IMR-90 (cell line): ENCODE measurements at regions not wholly inside any gene's neighbourhood (a gene's known extent, or its start where the extent isn't known, plus 50 kb on each side); places are given as distances from the start of the nearest gene placed in this dataset.

ENCODE experiments used
- ATAC-seq: fragments of 200-7000 bp; cut with Tn5 transposase; 2 replicates; pipeline ENCODE4 v1.9.1; 2020; ENCODE audit warnings: low read depth, mild to moderate bottlenecking, moderate library complexity
- BruUV-seq: library from RNA; stranded (reverse); fragments of 400-500 nt; replicated peaks from 2 replicates; lab custom pipeline; 2021; lab: Mats Ljungman, UMichigan
- CTCF ChIA-PET: fragments of 300-600 bp; formaldehyde crosslinking; extraction: SDS; loops from one replicate; lab custom pipeline; 2021; ENCODE audit warnings: antibody characterized with exemption; lab: Yijun Ruan, JAX
- POLR2A ChIA-PET: fragments of 300-600 bp; sonication (Branson Sonifier 250); formaldehyde crosslinking; loops from one replicate; lab custom pipeline; 2022; ENCODE audit warnings: antibody characterized with exemption; ENCODE audit not compliant: unreplicated experiment; lab: Charles Lee
- DNase-seq: peaks from one replicate; pipeline ENCODE4 v3.0.0; 2013
- H2AFZ ChIP-seq: replicated peaks from 2 replicates; pipeline ENCODE3; 2013; ENCODE audit warnings: low read length, mild to moderate bottlenecking; ENCODE audit not compliant: poor library complexity
- H2AK5ac ChIP-seq: 2 replicates; pipeline ENCODE4 v1.6.1; 2013; ENCODE audit warnings: low read depth, low read length, inconsistent platforms
- H2AK9ac ChIP-seq: replicated peaks from 2 replicates; pipeline ENCODE3; 2013; ENCODE audit warnings: mild to moderate bottlenecking, low read depth, low read length, moderate library complexity; ENCODE audit not compliant: poor library complexity
- H2BK120ac ChIP-seq: 2 replicates; pipeline ENCODE4 v1.6.1; 2013; ENCODE audit warnings: low read depth, low read length, inconsistent platforms
- H2BK15ac ChIP-seq: 3 replicates; pipeline ENCODE4 v1.6.1; 2013; ENCODE audit warnings: low read depth, low read length, inconsistent platforms
- H2BK20ac ChIP-seq: 2 replicates; pipeline ENCODE4 v1.6.1; 2013; ENCODE audit warnings: low read depth, mild to moderate bottlenecking, inconsistent platforms, low read length, moderate library complexity
- H2BK5ac ChIP-seq: 2 replicates; pipeline ENCODE4 v1.6.1; 2013; ENCODE audit warnings: mild to moderate bottlenecking, low read depth, low read length, inconsistent platforms; ENCODE audit not compliant: poor library complexity, severe bottlenecking
- H3K14ac ChIP-seq: replicated peaks from 2 replicates; pipeline ENCODE4 v1.6.1; 2013; ENCODE audit warnings: low read depth, low read length, inconsistent platforms
- H3K18ac ChIP-seq: 2 replicates; pipeline ENCODE4 v1.6.1; 2013; ENCODE audit warnings: low read depth, low read length, control low read depth
- H3K23ac ChIP-seq: 2 replicates; pipeline ENCODE4 v1.6.1; 2013; ENCODE audit warnings: low read depth, low read length, inconsistent platforms
- H3K27ac ChIP-seq: 2 replicates; pipeline ENCODE4 v1.5.1; 2013; ENCODE audit warnings: mild to moderate bottlenecking, control low read depth, low read length; ENCODE audit not compliant: insufficient read depth
- H3K27me3 ChIP-seq: 2 replicates; pipeline ENCODE4 v1.6.1; 2013; ENCODE audit warnings: low read length; ENCODE audit not compliant: control insufficient read depth, insufficient read depth
- H3K36me3 ChIP-seq: 2 replicates; pipeline ENCODE4 v1.6.1; 2013; ENCODE audit warnings: low read length, mixed read lengths; ENCODE audit not compliant: control insufficient read depth, insufficient read depth
- H3K4ac ChIP-seq: 2 replicates; pipeline ENCODE4 v1.6.1; 2013; ENCODE audit warnings: low read depth, low read length, inconsistent platforms
- H3K4me1 ChIP-seq: 2 replicates; pipeline ENCODE4 v1.6.1; 2013; ENCODE audit warnings: low read length, mixed read lengths; ENCODE audit not compliant: control insufficient read depth, insufficient read depth
- H3K4me2 ChIP-seq: 2 replicates; pipeline ENCODE4 v1.6.1; 2013; ENCODE audit warnings: low read depth, mild to moderate bottlenecking, control low read depth, low read length, moderate library complexity
- H3K4me3 ChIP-seq: 2 replicates; pipeline ENCODE4 v1.5.1; 2013; ENCODE audit warnings: low read depth, mild to moderate bottlenecking, control low read depth, low read length, moderate library complexity; ENCODE audit not compliant: insufficient read depth
- H3K56ac ChIP-seq: 2 replicates; pipeline ENCODE4 v1.6.1; 2013; ENCODE audit warnings: low read length, inconsistent platforms; ENCODE audit not compliant: insufficient read depth; ENCODE audit errors: extremely low read depth
- H3K79me1 ChIP-seq, 2 experiments: 2 replicates each; pipeline ENCODE4 v1.6.1; 2013; ENCODE audit warnings: low read length in 2 of 2, inconsistent platforms in 1 of 2, low read depth in 1 of 2
- H3K9ac ChIP-seq: 2 replicates; pipeline ENCODE4 v1.6.1; 2013; ENCODE audit warnings: low read depth, low read length, control low read depth
- H3K9me1 ChIP-seq: 2 replicates; pipeline ENCODE4 v1.6.1; 2013; ENCODE audit warnings: low read length, inconsistent platforms; ENCODE audit not compliant: insufficient read depth
- H3K9me3 ChIP-seq: 2 replicates; pipeline ENCODE4 v1.6.1; 2013; ENCODE audit warnings: low read length; ENCODE audit not compliant: control insufficient read depth, insufficient read depth
- H4K20me1 ChIP-seq: 2 replicates; pipeline ENCODE4 v1.6.1; 2013; ENCODE audit warnings: low read length, inconsistent platforms; ENCODE audit not compliant: insufficient read depth
- H4K5ac ChIP-seq: 2 replicates; pipeline ENCODE4 v1.6.1; 2013; ENCODE audit warnings: mild to moderate bottlenecking, low read depth, low read length, control low read depth
- H4K8ac ChIP-seq, 2 experiments: 2 replicates each; pipeline ENCODE4 v1.6.1; 2013; ENCODE audit warnings: low read depth in 2 of 2, low read length in 2 of 2, control low read depth in 1 of 2, inconsistent platforms in 1 of 2
- H4K91ac ChIP-seq: 2 replicates; pipeline ENCODE4 v1.6.1; 2013; ENCODE audit warnings: low read depth, low read length, inconsistent platforms; ENCODE audit not compliant: insufficient read depth
- BHLHE40 ChIP-seq: fragments of 150-350 bp; IDR thresholded peaks from 2 replicates; pipeline ENCODE4 v1.6.1; 2016; ENCODE audit warnings: mild to moderate bottlenecking, low read depth, low read length
- CEBPB ChIP-seq: IDR thresholded peaks from 2 replicates; pipeline ENCODE4 v1.6.1; 2012; ENCODE audit warnings: low read depth, low read length, improper control_type of control experiment
- CHD1 ChIP-seq: IDR thresholded peaks from 2 replicates; pipeline ENCODE4 v1.6.1; 2012; ENCODE audit warnings: low read depth, low read length, improper control_type of control experiment
- FOS ChIP-seq: fragments of 150-350 bp; IDR thresholded peaks from 2 replicates; pipeline ENCODE4 v1.6.1; 2016; ENCODE audit warnings: low read depth, low read length
- MAFK ChIP-seq: IDR thresholded peaks from 2 replicates; pipeline ENCODE4 v1.6.1; 2012; ENCODE audit warnings: low read depth, low read length, improper control_type of control experiment
- MAZ ChIP-seq: IDR thresholded peaks from 2 replicates; pipeline ENCODE4 v1.6.1; 2012; ENCODE audit warnings: low read depth, mild to moderate bottlenecking, low read length, improper control_type of control experiment, moderate library complexity, borderline replicate concordance
- NFE2L2 ChIP-seq: fragments of 150-350 bp; IDR thresholded peaks from 2 replicates; pipeline ENCODE4 v1.6.1; 2016; ENCODE audit warnings: low read depth, mild to moderate bottlenecking, low read length
- POLR2A ChIP-seq: IDR thresholded peaks from 2 replicates; pipeline ENCODE4 v1.6.1; 2012; ENCODE audit warnings: mild to moderate bottlenecking, low read depth, low read length
- RAD21 ChIP-seq: IDR thresholded peaks from 2 replicates; pipeline ENCODE4 v1.6.1; 2012; ENCODE audit warnings: low read length, improper control_type of control experiment
- RFX5 ChIP-seq: IDR thresholded peaks from 2 replicates; pipeline ENCODE4 v1.8.0; 2012; ENCODE audit warnings: low read depth, mild to moderate bottlenecking, low read length, moderate library complexity
- WGBS, 2 experiments: methylation state at CpG; one replicate each; pipeline versions ENCODE4 v1.1.5 to v1.1.7; 2013; ENCODE audit warnings: missing lambda C conversion rate in 2 of 2; ENCODE audit not compliant: insufficient read length in 1 of 2; ENCODE audit errors: extremely low coverage in 2 of 2; 5-methylcytosine and 5-hydroxymethylcytosine counted together
- dilution Hi-C: fragments of 300-500 bp; cut with HindIII; formaldehyde crosslinking; loops from one replicate; pipeline ENCODE4 v1.14.3; 2018; ENCODE audit warnings: low sequenced_read_pairs; ENCODE audit not compliant: unreplicated experiment
- in situ Hi-C: fragments of 300-500 bp; cut with MboI; formaldehyde crosslinking; loops from 3 replicates; pipeline ENCODE4 v1.14.3; 2019; ENCODE audit warnings: low sequenced_read_pairs, inconsistent platforms, mixed read lengths
- intact Hi-C: fragments of 100-400 bp; cut with micrococcal nuclease; formaldehyde crosslinking; loops from 2 replicates; pipeline ENCODE4 v1.10.0; 2022
- TF ChIP-seq, protein P1 (sequence below): fragments of 150-350 bp; IDR thresholded peaks from 2 replicates; pipeline ENCODE4 v1.6.1; 2016; ENCODE audit warnings: low read depth, mild to moderate bottlenecking, low read length, moderate library complexity, borderline replicate concordance
- TF ChIP-seq, protein P2 (sequence below): conservative IDR thresholded peaks from 2 replicates; pipeline ENCODE4 v1.5.1; 2012; ENCODE audit warnings: mild to moderate bottlenecking, low read depth, low read length, improper control_type of control experiment

DNA sequence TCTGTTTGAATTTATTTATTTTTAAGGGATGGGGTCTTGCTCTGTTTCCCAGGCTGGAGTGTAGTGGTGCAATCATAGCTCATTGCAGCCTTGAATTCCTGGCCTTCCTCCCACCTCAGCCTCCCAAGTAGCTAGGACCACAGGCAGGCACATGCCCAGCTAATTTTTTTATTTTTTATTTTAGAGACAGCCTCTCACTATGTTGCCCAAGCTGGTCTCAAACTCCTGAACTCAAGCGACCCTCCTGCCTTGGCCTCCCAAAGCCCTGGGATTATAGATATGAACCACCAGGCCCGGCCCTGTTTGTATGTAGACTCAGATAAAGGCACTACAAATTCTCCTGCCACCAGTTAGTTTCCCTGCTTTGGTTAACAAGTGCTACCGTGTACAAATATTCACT lies 142.9 kb upstream of the SOX4 start:
- 33% methylated on average over 1 of the region's 3 CpGs; no CpG with 5 or more reads in 1 of the 2 experiments for WGBS, 2 experiments
- no peak overlapping the region for H3K56ac ChIP-seq
- H2BK5ac ChIP-seq: no peak overlapping the region
- CTCF ChIA-PET: no interaction called here
- TF ChIP-seq FOS (no peak), MAZ (no peak), BHLHE40 (no peak), CHD1 (no peak), NFE2L2 (no peak), CEBPB (no peak), RAD21 (no peak), POLR2A (no peak), RFX5 (no peak), MAFK (no peak)
- TF ChIP-seq, protein P1, sequence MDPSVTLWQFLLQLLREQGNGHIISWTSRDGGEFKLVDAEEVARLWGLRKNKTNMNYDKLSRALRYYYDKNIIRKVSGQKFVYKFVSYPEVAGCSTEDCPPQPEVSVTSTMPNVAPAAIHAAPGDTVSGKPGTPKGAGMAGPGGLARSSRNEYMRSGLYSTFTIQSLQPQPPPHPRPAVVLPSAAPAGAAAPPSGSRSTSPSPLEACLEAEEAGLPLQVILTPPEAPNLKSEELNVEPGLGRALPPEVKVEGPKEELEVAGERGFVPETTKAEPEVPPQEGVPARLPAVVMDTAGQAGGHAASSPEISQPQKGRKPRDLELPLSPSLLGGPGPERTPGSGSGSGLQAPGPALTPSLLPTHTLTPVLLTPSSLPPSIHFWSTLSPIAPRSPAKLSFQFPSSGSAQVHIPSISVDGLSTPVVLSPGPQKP: no peak
- TF ChIP-seq, protein P2, sequence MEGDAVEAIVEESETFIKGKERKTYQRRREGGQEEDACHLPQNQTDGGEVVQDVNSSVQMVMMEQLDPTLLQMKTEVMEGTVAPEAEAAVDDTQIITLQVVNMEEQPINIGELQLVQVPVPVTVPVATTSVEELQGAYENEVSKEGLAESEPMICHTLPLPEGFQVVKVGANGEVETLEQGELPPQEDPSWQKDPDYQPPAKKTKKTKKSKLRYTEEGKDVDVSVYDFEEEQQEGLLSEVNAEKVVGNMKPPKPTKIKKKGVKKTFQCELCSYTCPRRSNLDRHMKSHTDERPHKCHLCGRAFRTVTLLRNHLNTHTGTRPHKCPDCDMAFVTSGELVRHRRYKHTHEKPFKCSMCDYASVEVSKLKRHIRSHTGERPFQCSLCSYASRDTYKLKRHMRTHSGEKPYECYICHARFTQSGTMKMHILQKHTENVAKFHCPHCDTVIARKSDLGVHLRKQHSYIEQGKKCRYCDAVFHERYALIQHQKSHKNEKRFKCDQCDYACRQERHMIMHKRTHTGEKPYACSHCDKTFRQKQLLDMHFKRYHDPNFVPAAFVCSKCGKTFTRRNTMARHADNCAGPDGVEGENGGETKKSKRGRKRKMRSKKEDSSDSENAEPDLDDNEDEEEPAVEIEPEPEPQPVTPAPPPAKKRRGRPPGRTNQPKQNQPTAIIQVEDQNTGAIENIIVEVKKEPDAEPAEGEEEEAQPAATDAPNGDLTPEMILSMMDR: no peak
- POLR2A ChIA-PET: no interaction called here
- H4K91ac ChIP-seq: no peak overlapping the region
- intact Hi-C loops (no loop called here), in situ Hi-C loops (no loop called here), dilution Hi-C loops (no loop called here)
- no peaks in the 10 kb centered on the region for H3K4me1 ChIP-seq
- no peak overlapping the region for H3K23ac ChIP-seq
- no peaks in the 10 kb centered on the region for H3K9me1 ChIP-seq
- H4K8ac ChIP-seq: no peak overlapping the region
- H3K4me2 ChIP-seq: no peak overlapping the region
- H4K20me1 ChIP-seq: no peaks in the 10 kb centered on the region
- H3K9me3 ChIP-seq: no peaks in the 10 kb centered on the region
- no peak overlapping the region for H3K4ac ChIP-seq
- H3K4me3 ChIP-seq: no peak overlapping the region
- H3K9ac ChIP-seq: no peak overlapping the region
- no peak overlapping the region for H2AK5ac ChIP-seq
- H3K18ac ChIP-seq: no peak overlapping the region
- no peak for ATAC-seq
- no TSS peak for BruUV-seq
- H3K79me1 ChIP-seq: no peaks in the 10 kb centered on the region
- H4K5ac ChIP-seq: no peak overlapping the region
- no peak overlapping the region for H3K14ac ChIP-seq
- H2AFZ ChIP-seq: no peak overlapping the region
- no peak overlapping the region for H2BK15ac ChIP-seq
- H3K36me3 ChIP-seq: no peaks in the 10 kb centered on the region
- no peak overlapping the region for H2BK20ac ChIP-seq
- no peak overlapping the region for H3K27ac ChIP-seq
- H2AK9ac ChIP-seq: no peak overlapping the region
- H2BK120ac ChIP-seq: no peak overlapping the region
- no peak for DNase-seq
- H3K27me3 ChIP-seq: no peaks in the 10 kb centered on the region
